SU-DHL-6 (cell line): ENCODE measurements at regions not wholly inside any gene's neighbourhood (a gene's known extent, or its start where the extent isn't known, plus 50 kb on each side); places are given as distances from the start of the nearest gene placed in this dataset.

Experiments
- H2AFZ ChIP-seq: fragments of 200-600 bp; sonication (generic); 2 replicates; pipeline ENCODE4 v1.6.1; 2014; ENCODE audit warnings: low read depth, mild to moderate bottlenecking, moderate library complexity, mixed read lengths, antibody characterized with exemption, low read length; ENCODE audit not compliant: severe bottlenecking
- H3F3A ChIP-seq: fragments of 200-600 bp; shearing (Covaris generic); 2 replicates; pipeline ENCODE4 v1.6.0; 2016; ENCODE audit warnings: antibody characterized with exemption, mild to moderate bottlenecking; ENCODE audit not compliant: insufficient read depth
- H3K27ac ChIP-seq: fragments of 200-600 bp; sonication (generic); 2 replicates; pipeline ENCODE4 v1.5.1; 2016; ENCODE audit warnings: low read depth, mild to moderate bottlenecking, low read length, moderate library complexity, mixed read lengths
- H3K27me3 ChIP-seq: fragments of 200-600 bp; sonication (generic), shearing (Covaris generic); 2 replicates; pipeline ENCODE4 v1.6.0; 2014; ENCODE audit warnings: mild to moderate bottlenecking, low read length
- H3K36me3 ChIP-seq: fragments of 200-600 bp; sonication (generic); 2 replicates; pipeline ENCODE4 v1.6.1; 2014; ENCODE audit warnings: mild to moderate bottlenecking, low read length, mixed read lengths
- H3K4me2 ChIP-seq: fragments of 300-600, 200-600 bp; shearing (Covaris generic), sonication (generic); 2 replicates; pipeline ENCODE4 v1.6.0; 2014; ENCODE audit warnings: low read length, low read depth, mild to moderate bottlenecking; ENCODE audit not compliant: poor library complexity, severe bottlenecking
- H3K4me3 ChIP-seq: fragments of 200-600 bp; sonication (generic); 2 replicates; pipeline ENCODE4 v1.5.1; 2014; ENCODE audit warnings: antibody characterized with exemption, low read length, mild to moderate bottlenecking, mixed read lengths; ENCODE audit not compliant: insufficient read depth, poor library complexity, severe bottlenecking
- H3K79me2 ChIP-seq: fragments of 200-600 bp; sonication (generic); 2 replicates; pipeline ENCODE4 v1.6.1; 2014; ENCODE audit warnings: mild to moderate bottlenecking, low read length, moderate library complexity; ENCODE audit not compliant: insufficient read depth
- H3K9ac ChIP-seq: fragments of 200-600 bp; sonication (generic); 2 replicates; pipeline ENCODE4 v1.7.0; 2014; ENCODE audit warnings: mild to moderate bottlenecking, low read length
- H3K9me2 ChIP-seq: fragments of 200-600 bp; sonication (generic); replicated peaks from 2 replicates; pipeline ENCODE4 v1.6.1; 2014; ENCODE audit warnings: low read length; ENCODE audit not compliant: insufficient read depth
- H3K9me3 ChIP-seq: fragments of 200-600 bp; sonication (generic); 2 replicates; pipeline ENCODE4 v1.6.1; 2014; ENCODE audit warnings: low read length, mixed read lengths; ENCODE audit not compliant: insufficient read depth
- H4K20me1 ChIP-seq: fragments of 200-600 bp; sonication (generic); 2 replicates; pipeline ENCODE4 v1.6.1; 2014; ENCODE audit warnings: low read depth, mild to moderate bottlenecking, antibody characterized with exemption, low read length, moderate library complexity, mixed read lengths
- EZH2phosphoT487 ChIP-seq: fragments of 200-600 bp; sonication (generic), shearing (Covaris generic); conservative IDR thresholded peaks from 2 replicates; pipeline ENCODE4 v1.6.1; 2018; ENCODE audit warnings: mild to moderate bottlenecking, antibody characterized with exemption, low read length, moderate library complexity, mixed read lengths
- TF ChIP-seq, protein P1 (sequence below): fragments of 200-600 bp; sonication (generic); IDR thresholded peaks from one replicate; pipeline ENCODE4 v1.5.1; 2017; ENCODE audit warnings: antibody characterized with exemption, mild to moderate bottlenecking, low read length, moderate library complexity; ENCODE audit not compliant: insufficient read depth, poor library complexity, severe bottlenecking

DNA sequence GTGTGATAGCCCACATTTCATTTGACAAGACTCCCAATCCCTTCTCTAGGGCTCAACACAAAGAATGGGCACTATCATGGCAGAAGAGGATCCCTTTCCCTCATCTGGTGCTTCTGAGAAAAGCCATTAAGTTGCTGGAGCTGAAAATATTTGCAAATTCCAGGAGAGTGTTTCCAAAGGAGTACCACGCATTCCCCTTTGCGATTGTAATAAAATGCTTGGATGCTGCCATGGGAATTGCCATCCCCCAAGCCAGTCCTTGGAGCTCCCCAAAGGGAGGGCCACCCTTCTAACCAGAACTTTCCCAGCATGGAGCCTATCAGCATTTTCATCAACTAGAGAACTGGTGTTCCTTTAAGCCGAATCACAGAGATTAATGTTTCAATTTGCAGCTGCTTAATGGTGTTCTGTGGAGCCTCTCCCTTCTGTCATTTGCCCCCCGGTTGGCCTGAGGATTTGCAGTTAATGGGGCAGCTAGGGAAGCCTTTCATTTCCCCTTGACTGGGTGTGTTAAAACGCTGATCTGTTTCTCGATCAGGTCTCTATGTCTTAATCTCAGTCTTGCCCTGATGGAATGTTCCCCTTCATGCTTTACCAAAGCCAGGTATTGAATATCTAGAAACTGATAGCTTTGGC is 133.0 kb downstream of the ENC1 start:
- Histone ChIP-seq H4K20me1 (no peaks in the 10 kb centered on the region), H3K4me2 (no peak overlapping the region), H3K79me2 (no peaks in the 10 kb centered on the region), H3K4me3 (no peak overlapping the region), H3K27me3 (no peaks in the 10 kb centered on the region), H2AFZ (no peak overlapping the region), H3K9me3 (no peaks in the 10 kb centered on the region), H3K27ac (no peak overlapping the region), H3F3A (no peaks in the 10 kb centered on the region), H3K9me2 (no peaks in the 10 kb centered on the region), H3K36me3 (no peaks in the 10 kb centered on the region), H3K9ac (no peak overlapping the region)
- TF ChIP-seq, protein P1, sequence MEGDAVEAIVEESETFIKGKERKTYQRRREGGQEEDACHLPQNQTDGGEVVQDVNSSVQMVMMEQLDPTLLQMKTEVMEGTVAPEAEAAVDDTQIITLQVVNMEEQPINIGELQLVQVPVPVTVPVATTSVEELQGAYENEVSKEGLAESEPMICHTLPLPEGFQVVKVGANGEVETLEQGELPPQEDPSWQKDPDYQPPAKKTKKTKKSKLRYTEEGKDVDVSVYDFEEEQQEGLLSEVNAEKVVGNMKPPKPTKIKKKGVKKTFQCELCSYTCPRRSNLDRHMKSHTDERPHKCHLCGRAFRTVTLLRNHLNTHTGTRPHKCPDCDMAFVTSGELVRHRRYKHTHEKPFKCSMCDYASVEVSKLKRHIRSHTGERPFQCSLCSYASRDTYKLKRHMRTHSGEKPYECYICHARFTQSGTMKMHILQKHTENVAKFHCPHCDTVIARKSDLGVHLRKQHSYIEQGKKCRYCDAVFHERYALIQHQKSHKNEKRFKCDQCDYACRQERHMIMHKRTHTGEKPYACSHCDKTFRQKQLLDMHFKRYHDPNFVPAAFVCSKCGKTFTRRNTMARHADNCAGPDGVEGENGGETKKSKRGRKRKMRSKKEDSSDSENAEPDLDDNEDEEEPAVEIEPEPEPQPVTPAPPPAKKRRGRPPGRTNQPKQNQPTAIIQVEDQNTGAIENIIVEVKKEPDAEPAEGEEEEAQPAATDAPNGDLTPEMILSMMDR = no peak
- TF ChIP-seq EZH2phosphoT487 = no peak

DNA sequence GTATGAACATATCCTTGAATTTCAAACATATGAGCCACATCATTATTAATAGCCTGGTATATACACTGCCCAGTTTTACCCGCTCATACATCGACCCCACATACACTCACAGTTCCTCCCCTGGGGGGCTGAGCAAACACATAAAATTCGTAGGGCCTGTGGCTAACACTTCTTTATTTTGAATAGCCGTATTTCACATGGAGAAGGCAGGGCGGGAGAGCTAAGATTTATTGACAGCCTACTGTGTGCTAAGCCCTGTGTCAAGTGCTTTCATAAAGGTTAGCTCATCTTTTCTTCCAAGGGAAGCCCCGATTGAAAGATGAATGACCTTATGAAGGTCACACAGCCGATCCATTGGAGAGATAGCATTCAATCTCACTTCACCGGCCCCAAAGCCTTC is 134.4 kb downstream of the ENC1 start:
- TF ChIP-seq EZH2phosphoT487 = no peak
- TF ChIP-seq, protein P1 = no peak
- Histone ChIP-seq H3K79me2 (no peaks in the 10 kb centered on the region), H3K27me3 (no peaks in the 10 kb centered on the region), H3K36me3 (no peaks in the 10 kb centered on the region), H4K20me1 (no peaks in the 10 kb centered on the region), H3K4me3 (no peak overlapping the region), H3K27ac (no peak overlapping the region), H3K9ac (no peak overlapping the region), H3K4me2 (no peak overlapping the region), H3F3A (no peaks in the 10 kb centered on the region), H2AFZ (no peak overlapping the region), H3K9me2 (no peaks in the 10 kb centered on the region), H3K9me3 (no peaks in the 10 kb centered on the region)

DNA sequence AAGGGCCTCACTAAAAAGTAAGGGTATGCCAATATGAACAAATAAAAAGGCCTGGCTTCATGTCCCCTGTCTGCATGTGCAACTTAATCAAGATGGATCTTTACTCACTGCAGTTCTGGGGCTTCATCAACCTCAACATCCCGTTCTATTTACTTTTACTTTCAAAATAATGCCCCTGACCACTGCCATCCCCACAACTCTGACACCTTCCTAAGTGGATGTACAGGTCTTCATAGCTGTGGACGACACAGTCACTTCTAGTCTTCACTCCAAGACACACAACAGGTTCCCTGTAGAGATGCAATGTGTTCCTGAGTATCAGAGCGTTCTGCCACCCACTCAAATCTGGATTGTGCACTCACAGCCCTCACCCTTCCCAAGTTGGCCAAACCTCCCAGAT is 136.1 kb downstream of the ENC1 start:
- no peaks in the 10 kb centered on the region for H3K36me3 ChIP-seq
- H3F3A ChIP-seq = no peaks in the 10 kb centered on the region
- no peaks in the 10 kb centered on the region for H3K27me3 ChIP-seq
- H3K27ac ChIP-seq = no peak overlapping the region
- H3K4me3 ChIP-seq = no peak overlapping the region
- no peaks in the 10 kb centered on the region for H3K9me2 ChIP-seq
- H3K4me2 ChIP-seq = no peak overlapping the region
- no peaks in the 10 kb centered on the region for H4K20me1 ChIP-seq
- no peak overlapping the region for H2AFZ ChIP-seq
- no peaks in the 10 kb centered on the region for H3K9me3 ChIP-seq
- no peaks in the 10 kb centered on the region for H3K79me2 ChIP-seq
- H3K9ac ChIP-seq = no peak overlapping the region
- TF ChIP-seq EZH2phosphoT487 = no peak
- TF ChIP-seq, protein P1 = no peak
